HG03066 (cell line): ENCODE measurements at regions not wholly inside any gene's neighbourhood (a gene's known extent, or its start where the extent isn't known, plus 50 kb on each side); places are given as distances from the start of the nearest gene placed in this dataset.

Experiments
- ATAC-seq: cut with Tn5 transposase; IDR thresholded peaks from one replicate; pipeline ENCODE4 v1.9.1; 2021; ENCODE audit warnings: low read depth; ENCODE audit not compliant: unreplicated experiment

DNA sequence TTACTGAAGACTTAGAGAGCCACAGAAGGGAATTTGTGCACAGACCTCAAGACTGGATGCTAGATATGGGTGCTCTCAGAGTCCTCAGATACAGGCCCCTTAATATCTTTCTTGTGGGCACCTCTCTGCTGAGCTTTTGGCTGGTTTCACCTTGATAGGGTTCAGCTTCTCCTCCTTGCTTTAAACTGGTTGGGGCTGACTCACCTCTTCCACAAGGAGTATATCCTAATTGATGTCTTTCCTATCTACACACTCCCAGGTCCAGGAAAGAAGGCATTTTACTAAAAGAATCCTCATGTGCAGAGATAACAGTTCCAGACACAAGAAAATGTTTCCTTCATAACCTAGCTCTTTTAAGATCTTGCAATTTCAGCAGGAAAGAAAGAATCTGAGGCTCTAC lies 284.4 kb downstream of the NDFIP2 start:
- ATAC-seq: no peak

GRCh38 chr13:79749984-79750551 lies 269.1 kb downstream of the NDFIP2 start:
- no peak for ATAC-seq

DNA sequence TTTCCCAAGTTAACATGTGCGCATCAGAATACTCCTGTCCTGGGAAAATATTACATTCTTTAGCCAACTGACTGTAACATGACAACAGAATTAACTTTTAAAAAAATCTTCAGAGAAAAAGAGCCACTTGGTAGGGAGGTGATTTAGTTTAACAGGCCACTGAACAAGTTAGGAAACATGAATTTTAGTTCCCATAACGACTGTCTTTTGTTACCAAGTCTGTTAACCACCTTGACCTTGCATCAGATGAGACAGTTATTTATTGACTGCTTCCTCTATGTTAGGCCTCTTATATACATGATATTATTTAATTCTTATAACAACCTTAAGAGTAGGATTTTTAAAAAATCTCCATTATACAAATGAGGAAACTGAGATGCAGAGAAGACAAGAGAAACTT lies 268.6 kb downstream of the NDFIP2 start:
- ATAC-seq: no peak

DNA sequence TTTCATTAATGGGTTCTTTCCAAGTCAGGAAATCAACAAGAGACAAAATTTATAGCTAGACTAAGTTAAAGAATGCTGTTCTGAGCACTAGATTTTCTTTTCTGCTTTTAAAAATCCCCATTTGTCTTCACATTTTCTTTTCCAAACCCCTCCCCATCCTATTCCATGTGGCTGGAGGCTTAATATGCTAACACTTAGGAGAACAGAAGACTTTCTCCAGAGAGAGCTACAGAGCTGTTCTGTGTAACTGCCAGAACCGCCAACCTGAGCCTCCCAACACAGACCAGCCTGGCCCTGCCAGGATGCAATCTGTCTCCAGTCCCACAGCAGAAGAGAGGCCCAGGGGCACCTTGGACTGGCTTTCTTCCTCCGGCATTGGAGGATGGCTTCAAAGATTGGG lies 264.1 kb downstream of the NDFIP2 start:
- no peak for ATAC-seq

- no peak for ATAC-seq
These were observed 262.0 kb downstream of the NDFIP2 start for GRCh38 chr13:79742923-79743322.

- no peak for ATAC-seq
These were observed 260.0 kb downstream of the NDFIP2 start for GRCh38 chr13:79740991-79741390.

GRCh38 chr13:79736356-79736755 lies 255.4 kb downstream of the NDFIP2 start:
- no peak for ATAC-seq

DNA sequence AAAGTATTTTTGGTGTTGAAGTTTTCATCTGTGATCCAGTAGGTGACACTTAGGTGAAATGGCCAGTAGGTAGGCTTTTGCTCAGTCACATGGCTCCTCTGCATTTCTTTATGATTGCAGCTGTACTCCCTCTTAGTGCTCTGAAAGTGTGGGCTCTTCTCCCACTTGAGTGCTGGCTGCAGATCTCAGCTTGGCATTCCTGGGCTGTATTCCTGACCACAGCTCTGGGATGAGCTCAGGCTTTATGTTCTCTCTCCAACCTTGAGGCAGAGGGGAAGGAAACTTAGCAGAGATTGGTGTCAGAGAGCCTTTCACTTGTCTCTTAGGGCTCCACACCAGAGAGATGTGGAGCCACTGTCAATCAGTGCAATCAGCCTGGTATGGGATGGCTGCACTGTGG lies 254.3 kb downstream of the NDFIP2 start:
- no peak for ATAC-seq

GRCh38 chr13:79727086-79727485 lies 246.1 kb downstream of the NDFIP2 start:
- no peak for ATAC-seq

GRCh38 chr13:79725841-79726240 lies 244.9 kb downstream of the NDFIP2 start:
- ATAC-seq: no peak

- ATAC-seq: no peak
These were observed 243.6 kb downstream of the NDFIP2 start for GRCh38 chr13:79724348-79725103.

- ATAC-seq: no peak
These were observed 242.6 kb downstream of the NDFIP2 start for GRCh38 chr13:79723519-79724024.

- no peak for ATAC-seq
These were observed 242.0 kb downstream of the NDFIP2 start for GRCh38 chr13:79722885-79723445.

- ATAC-seq: no peak
These were observed 235.2 kb downstream of the NDFIP2 start for GRCh38 chr13:79716191-79716590.

DNA sequence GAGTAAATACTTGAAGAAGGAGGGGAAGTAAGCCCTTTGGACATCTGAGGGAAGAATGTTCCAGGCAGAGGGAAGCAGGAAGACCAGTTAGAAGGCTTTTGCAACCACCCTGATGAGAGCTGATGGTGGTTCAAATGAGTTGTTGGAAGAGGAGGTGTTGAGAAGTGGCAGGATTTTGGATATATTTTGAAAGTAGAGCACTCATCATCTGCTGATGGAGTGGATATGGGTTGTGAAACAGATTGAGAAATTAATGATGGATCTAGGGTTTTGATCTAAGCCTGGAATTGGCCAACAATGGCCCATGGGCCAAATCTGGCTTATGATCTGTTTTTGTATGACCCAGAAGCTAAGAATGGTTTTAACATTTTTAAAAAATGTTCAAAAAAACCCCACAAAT lies 230.7 kb downstream of the NDFIP2 start:
- no peak for ATAC-seq

DNA sequence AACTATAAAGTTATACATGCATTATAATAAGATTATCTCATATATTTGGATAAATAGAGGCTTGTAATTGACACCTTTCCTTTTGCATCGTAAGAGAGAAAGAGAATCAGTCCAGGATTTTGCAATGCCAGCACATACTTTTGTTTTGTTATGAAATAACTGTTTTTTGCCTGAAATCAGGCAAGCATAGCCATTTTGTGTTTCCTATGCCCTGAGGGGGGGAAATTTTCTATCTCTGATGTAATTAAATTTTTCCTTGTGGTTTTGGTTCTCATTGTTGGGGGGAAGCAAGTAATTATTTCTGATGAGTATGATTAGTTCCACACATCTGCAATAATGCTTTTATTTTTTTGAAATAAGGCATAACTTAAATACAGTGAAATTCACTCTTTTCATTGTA lies 229.4 kb downstream of the NDFIP2 start:
- no peak for ATAC-seq

DNA sequence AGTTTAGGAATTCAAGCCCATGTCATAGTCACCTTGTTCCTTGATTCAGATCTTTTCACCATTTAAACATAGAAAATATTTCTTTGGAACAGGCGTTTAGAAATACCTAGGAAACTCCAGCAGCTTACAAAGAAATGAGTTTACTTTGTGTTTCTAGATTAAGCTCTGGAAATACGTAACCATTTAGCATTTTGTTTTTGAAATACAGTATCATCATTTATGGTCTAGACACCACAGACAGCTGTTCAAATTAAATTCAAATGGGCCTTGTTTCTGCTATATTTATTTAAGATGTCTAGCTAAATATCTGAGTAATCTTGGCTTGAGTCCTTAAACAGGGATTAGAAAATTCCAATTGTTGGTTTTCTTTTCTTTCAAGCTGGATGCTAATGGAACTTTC lies 228.5 kb downstream of the NDFIP2 start:
- ATAC-seq: no peak

DNA sequence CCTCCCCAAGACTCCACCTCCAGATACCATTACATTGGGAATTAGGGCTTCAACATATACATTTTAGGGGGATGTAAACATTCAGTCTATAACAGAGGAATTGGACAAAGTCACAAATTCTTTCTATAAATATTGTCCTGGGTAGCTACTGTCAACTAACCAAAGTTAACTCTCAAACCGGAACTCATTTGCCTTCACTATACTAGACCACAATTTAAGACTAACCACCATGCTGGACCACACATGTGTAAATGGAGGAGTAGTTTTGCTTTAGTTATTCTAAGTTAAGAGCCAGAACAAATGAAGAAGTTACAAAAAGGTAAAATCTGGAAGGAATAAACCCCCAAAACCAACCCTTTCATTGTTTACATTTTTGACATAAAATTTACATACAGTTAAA lies 222.8 kb downstream of the NDFIP2 start:
- ATAC-seq: no peak

DNA sequence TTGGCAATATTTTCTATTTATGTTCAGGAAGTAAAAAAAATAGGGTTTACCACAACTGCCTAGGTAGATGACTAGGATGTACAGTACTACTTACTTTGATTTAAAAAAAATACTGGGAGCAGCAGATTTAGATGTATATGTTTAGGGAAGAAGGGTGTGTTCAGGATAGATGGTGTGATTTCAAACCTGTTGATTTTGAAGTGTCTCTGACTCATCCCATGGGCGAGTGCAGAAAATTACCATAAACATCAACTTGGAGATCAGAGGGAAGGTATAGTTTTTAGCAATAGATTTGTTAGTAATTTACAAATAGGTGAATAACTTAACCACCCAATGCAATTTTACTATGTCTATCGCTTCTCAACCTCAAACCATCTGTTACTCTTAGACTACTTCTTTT lies 214.8 kb downstream of the NDFIP2 start:
- no peak for ATAC-seq

GRCh38 chr13:79692846-79693245 lies 211.9 kb downstream of the NDFIP2 start:
- no peak for ATAC-seq

DNA sequence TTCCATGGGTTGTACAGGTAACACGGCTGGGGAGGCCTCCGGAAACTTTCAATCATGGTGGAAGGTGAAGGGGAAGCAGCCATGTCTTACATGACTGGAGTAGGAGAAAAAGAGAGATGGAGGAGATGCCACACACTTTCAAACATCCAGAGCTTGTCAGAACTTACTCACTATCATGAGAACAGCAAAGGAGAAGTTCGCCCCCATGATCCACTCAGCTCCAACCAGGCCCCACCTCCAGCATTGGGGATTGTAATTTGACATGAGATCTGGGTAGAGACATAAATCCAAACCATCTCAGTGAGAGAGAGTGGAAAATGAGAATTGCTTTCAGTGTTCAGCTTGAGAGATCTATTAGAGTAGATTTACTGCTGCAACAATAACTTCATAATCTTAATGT lies 210.9 kb downstream of the NDFIP2 start:
- ATAC-seq: no peak

GRCh38 chr13:79688741-79689140 lies 207.8 kb downstream of the NDFIP2 start:
- no peak for ATAC-seq
